OCI-LY3 (cell line): ENCODE measurements at regions not wholly inside any gene's neighbourhood (a gene's known extent, or its start where the extent isn't known, plus 50 kb on each side); places are given as distances from the start of the nearest gene placed in this dataset.

Experiments
- EZH2phosphoT487 ChIP-seq: fragments of 200-600 bp; shearing (Covaris generic); IDR thresholded peaks from 2 replicates; pipeline ENCODE4 v1.6.1; 2018; ENCODE audit warnings: antibody characterized with exemption, mixed run types, low read depth
- TF ChIP-seq, protein P1 (sequence below): fragments of 200-600, 300-600 bp; sonication (generic); IDR thresholded peaks from 2 replicates; pipeline ENCODE4 v1.5.1; 2014; ENCODE audit warnings: antibody characterized with exemption, low read length, low read depth

DNA sequence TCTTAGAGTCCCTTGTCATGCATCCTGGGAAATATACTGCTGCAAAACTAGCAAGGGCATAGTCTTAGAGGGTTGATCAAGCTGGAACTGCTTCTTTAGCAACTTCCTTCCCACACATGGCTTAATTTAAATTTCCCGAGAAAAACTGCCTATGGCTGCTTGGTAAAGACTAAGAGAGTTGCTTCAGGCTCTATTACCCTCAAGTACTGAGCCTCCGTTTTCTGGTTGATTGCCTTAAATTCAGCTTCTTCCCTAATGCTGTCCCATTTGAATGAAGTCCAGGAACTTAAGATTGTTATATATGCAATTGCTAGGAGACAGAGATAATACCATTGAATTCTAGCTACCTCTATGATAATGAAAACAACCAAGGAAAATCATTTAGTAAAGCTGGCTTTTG is 385.7 kb upstream of the CYLC2 start:
- TF ChIP-seq, protein P1, sequence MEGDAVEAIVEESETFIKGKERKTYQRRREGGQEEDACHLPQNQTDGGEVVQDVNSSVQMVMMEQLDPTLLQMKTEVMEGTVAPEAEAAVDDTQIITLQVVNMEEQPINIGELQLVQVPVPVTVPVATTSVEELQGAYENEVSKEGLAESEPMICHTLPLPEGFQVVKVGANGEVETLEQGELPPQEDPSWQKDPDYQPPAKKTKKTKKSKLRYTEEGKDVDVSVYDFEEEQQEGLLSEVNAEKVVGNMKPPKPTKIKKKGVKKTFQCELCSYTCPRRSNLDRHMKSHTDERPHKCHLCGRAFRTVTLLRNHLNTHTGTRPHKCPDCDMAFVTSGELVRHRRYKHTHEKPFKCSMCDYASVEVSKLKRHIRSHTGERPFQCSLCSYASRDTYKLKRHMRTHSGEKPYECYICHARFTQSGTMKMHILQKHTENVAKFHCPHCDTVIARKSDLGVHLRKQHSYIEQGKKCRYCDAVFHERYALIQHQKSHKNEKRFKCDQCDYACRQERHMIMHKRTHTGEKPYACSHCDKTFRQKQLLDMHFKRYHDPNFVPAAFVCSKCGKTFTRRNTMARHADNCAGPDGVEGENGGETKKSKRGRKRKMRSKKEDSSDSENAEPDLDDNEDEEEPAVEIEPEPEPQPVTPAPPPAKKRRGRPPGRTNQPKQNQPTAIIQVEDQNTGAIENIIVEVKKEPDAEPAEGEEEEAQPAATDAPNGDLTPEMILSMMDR: no peak
- no peak for TF ChIP-seq EZH2phosphoT487
